ENCODE measurements at regions not wholly inside any gene's neighbourhood (a gene's known extent, or its start where the extent isn't known, plus 50 kb on each side); places are given as distances from the start of the nearest gene placed in this dataset.
"Not testable (repeated sequence)": the region's sequence is repeated elsewhere in the genome, so short reads cannot be mapped to it uniquely, and the experiment has no call there.

DNA sequence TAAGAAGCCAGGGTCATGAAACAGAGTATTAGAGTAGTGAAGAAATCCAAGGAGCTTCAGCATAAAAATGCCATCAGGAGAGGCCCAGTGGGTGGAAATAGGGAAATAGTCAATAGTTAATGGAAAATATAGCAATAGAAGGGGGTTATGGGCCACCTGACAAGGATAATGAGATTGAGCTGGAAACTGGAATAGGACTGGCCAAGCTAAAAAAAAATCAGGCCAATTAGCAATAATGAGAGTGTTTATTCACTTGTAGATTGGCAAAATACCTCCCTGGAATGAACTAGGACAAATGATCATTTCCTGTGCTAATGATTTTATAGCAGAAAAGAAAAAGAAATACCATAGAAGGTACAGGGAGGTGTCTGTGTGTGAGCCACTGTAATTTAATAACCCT is 97.9 kb downstream of the PLCE1 start:
- DNase-seq = no peak

DNA sequence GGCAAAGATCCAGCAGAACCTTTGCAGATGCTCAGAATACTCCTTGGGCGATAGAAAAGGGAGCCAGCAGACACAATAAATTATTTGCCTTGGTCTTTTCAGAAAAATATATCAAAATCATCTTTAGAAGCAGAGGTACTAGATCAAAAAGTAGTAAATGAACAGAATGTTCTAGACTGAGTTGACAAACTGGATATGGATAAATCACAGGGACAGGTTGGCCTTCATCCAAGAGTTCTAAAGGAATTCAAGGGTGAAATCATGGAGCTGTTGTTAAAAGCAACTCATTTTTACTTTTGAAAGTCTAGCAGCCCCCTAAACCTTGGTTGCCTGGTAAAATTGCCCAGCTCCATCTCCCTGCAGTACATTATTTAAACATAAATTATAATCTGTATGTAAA is 99.1 kb downstream of the PLCE1 start:
- DNase-seq = no peak

DNA sequence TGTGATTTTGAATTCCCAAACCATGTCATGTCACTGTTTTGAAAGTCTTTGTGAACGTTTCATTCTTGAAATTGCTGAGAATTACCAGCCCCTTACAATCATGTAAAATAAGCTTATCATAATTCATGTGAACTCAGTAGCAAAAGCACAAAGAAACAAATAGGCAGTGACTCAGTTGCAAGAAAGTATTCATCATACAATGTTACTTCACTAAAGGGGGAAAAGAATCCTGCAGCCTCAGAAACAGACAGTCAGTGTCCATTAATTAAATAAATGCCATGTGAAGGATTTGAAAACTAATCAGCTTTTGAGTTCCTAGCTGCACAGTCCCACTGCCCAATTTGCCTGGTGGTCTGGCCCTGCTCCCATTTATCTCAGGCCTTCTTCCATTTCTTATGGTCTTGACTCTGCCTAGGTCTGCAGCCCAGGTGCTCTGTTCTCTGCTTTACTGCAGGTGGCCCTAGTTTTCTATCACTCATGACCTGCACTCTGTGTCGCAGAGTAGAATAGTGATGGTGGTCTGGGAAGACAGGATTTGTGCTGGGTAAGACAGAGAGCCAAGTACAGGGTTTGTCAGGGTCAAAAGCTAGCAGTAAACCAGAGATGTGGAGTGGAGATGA is 99.7 kb downstream of the PLCE1 start:
- no peak for DNase-seq

DNA sequence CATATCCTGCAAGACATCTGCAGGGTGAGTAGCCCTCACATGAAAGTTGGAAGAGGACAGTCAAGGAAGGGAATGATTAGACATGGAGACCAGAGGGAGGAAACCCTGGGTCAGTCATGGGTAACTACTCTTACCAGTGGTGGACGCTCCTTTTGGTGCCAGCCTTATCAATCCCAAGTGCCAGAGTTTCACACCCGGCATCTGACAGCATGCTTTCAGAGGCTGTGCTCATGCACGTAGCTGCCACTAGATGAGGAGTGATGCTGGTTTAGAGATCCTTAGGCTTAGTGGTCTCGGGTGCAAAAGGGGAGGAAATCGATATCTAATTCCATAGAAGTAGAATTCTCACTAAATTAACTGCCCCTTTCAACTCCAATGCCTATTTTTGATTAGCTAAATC is 100.8 kb downstream of the PLCE1 start:
- no peak for DNase-seq

DNA sequence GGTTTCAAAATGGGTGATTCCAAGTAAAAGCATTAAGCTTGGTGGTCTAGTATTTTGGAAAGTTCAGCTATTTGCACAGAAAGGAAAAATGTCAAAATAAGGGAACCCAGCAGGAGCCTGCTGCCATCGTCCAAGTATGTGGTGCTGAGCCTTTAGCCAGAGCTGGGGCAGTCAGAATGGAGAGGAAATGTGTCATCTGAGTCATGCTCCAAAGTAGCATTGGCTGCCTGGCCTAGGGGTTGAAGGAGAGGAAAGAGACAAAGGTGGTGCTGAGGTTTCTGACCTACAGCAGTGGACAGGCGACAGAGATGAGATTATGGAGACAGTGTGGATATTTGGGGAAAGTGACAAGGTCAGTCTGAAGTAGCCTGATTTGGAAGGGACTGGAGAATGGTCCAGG is 103.9 kb downstream of the PLCE1 start:
- no peak for DNase-seq

DNA sequence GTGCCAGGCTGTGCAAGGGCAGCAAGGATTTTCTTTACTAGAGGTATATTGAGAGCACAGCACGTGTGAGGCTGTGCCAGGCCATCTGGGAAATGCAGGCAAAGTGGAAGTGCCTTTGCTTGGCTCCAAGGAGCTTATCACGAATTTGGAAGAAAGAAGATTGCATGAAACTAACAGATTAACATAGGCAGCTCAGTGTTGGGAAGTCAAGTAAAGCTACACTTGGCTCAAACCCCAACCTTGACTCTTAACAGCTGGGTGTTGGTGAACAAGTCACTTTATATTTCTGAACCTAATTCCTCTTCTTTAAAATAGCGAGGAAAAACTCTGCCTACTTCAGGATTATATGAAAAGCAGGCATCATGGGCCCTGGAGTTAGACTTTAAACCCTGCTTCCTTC is 105.2 kb downstream of the PLCE1 start:
- DNase-seq = no peak

DNA sequence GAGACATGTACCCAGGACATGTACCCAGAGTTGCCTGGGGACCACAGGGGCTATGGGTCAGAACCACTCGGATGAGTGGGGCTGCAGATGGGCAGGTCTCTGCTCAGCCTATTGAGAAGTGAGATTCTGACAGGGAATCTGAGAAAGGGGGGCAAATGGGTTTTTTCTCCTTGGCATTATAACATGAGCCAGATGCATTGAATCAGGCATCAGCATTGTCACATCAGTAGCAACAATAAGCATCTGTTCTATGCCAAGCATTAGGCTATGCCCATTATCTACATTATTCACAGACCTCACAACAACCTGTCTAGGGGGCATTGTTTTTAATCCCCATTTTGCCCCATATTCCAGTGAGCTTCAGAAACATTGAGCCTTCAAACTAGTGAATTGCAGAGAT is 108.2 kb downstream of the PLCE1 start:
- no peak for DNase-seq

DNA sequence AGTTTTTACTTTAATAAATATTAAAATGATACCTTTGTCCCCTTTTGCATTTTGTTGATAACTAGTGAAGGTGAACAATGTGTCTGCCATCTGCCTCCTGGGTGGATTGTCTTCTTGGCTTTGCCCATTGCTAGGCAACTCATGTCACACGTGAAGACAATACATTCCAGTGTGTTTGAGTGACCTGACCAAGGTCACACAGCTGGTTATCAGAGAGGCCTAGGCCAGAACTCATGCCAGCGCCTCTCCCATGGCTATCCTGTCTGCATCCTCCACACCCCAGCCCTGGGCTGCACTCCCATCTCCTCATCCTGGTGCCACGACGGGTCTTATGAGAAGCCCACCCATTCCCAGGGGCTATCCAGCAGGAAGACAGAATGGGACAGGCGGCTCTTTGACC is 108.7 kb downstream of the PLCE1 start:
- DNase-seq = no peak

DNA sequence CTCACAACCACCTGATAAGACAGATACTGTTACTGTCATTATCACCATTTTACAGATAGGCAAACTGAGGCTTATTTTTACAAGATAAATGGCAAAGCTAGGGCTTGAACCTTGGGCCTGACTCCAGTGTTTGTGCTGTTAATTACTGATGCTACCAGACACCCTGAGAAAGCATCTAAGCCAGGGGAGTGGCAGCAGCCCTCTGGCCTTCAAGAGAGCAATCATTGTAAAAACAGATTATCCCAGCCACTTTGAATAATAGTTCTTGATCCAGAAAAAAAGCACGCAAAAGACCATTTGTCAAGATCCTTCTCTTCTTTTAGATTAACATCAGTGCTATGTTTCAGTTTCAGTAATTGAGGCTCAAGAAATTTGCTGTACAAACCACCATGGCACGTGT is 109.5 kb downstream of the PLCE1 start:
- DNase-seq = no peak

DNA sequence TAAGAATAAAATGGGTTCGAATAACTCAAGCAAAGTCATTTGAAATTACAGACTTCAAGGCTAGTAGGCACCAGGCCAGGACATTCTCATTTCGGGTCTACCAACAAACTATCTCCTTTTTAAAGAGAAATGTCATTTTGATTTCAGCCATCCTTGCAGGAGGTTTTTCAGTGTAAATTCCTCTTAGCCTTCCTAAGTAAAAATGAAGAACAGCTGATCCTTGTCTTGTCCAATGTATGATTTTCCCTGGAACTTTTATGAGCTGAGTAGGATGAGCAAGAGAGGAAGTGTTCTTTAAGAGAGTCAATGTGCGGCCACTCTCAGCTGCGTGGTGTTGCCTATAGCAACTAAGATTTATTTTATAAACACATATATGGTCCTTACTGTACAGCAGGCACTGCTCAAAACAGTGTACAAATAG is 110.1 kb downstream of the PLCE1 start:
- DNase-seq = no peak

DNA sequence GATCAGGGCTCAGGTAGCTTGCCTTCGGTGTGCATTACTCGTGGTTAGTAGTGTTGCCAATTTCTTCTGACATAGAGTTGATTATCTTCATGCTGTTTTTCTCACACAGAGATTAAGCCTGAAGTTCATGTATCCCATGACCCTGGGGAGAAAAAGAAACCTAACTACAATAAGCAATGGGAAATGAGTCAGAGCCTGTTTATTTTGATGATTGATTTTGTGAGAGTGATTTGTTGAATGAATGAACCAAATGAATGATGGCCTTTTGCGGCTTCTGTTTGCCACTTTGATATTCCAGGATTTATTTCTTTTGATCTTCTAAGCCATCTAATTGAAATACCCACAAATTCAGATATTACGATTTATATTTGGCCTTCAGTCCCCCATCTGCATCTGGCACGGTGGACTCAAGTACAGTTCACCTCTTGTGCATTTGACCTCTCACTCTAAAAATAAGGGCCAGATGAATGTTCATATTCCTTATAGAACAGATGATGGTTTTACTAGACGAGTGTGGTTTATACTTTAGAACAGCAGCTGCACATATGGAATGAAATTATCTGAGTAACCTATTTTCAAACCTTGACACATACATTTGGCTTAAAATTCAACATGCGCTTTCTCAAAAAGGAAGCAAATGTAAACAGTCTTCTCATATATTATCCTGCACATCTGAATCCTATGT is 110.7 kb downstream of the PLCE1 start:
- DNase-seq = no peak

DNA sequence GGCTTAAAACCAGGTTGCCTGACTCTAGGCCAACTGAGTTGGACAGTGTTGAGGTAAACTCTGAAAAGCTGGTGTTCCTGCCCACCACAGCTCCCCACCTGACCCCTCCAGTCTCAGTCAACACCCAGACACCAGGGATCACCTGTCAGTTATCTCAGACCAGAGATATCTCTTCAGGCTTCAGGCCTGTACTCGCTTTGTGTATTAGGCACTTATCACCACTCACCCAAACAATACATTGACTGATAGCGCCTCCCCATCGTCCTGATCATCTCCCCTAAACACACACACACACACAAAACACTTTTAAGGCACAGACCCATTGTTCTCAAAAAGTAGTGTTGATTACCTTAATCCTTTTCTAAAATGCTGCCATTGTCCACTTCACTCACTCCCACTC is 111.5 kb downstream of the PLCE1 start:
- no peak for DNase-seq

DNA sequence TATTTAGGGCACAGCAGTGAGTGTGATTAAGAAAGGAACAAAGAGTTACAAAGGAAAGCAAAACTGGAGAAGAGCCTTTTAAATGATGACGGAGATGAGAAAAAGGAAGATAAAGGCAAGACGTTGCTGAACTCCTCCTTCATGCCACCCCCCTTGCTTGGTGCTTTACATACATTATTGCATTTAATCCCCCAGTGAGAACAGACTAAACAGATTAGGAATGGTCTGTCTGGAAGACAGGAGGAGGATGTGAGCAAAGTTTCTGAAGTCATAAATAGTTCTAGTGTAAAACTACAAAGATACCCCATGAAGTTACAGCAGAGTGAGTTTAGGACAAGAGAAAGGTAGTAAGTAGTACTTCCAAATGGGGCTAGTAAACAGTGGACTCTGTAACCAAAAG is 113.5 kb downstream of the PLCE1 start:
- DNase-seq = no peak

DNA sequence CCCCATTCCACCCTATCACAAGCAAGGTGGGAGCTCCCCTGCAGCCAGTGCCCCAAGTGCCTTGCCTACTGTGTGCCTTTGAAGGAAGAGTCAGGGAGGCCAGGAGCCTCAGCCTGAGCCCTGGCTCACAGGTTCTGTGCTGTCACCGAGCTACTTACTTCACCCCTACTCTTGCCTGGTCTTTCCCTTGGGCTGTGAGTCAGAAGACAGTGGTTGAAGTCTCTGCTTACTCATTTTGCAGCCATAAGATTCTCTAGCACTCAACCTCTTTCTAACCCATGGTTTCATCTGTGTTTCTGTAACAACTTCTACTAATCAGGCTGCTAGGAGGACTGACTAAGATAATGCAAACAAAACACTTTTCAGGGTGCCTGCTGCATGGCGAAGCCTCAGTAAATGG is 114.5 kb downstream of the PLCE1 start:
- no peak for DNase-seq

DNA sequence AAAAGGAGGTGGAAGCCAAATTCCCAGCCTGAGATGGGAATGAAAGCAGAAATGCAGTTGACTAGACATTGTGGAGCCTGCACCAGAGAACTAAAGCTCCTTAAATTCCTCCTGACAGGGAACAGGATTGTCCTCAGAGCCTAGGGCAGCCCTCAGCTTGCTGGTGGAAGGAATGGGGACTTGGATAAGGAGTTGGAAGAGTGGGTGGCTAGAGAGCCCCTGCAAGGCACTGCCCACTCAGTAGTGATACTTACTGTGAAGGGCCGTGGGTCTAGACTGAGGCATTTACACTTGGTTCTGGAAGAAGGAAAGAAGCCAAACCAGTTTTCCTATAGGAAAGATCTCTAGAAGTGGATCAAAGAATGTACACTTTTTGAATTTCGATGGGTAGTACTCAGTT is 117.6 kb downstream of the PLCE1 start:
- no peak for DNase-seq

DNA sequence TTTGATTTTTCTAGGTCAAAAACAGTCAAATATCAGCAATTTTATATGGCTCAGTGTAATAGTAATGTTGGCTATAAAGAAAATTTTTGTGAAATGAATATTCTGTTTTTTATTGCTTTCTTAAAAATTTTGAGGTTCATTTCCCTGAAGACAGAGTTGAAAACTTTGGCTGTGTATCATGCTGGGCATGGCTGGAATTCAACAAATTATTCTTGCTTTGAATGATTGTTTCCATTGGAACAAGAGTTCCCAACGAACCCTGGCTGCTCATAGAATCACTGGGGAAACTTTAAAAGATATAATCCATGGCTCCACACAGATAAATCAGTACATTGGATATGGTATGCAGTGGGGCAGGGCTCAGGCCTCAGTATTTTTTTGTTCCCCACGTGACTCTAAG is 118.6 kb downstream of the PLCE1 start:
- DNase-seq = no peak

DNA sequence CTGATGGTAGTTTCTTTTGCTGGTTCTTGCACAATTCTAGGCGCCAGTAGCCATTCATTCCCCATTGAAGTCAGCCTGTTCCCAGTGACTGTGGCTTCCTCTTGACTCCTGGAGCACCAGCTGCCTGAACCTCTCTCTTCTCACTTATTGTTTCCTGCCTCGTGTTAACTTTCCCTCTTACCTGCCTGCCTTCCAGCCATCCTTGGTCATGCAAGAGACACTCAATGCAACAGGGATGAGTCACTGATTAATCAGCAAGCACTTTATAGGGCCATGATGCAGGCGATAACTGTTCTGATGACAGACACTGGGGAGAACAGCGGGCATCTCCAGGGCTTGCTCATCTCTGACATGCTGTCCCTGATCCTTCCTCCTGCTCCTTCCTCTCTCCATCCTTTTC is 122.0 kb downstream of the PLCE1 start:
- DNase-seq = no peak

DNA sequence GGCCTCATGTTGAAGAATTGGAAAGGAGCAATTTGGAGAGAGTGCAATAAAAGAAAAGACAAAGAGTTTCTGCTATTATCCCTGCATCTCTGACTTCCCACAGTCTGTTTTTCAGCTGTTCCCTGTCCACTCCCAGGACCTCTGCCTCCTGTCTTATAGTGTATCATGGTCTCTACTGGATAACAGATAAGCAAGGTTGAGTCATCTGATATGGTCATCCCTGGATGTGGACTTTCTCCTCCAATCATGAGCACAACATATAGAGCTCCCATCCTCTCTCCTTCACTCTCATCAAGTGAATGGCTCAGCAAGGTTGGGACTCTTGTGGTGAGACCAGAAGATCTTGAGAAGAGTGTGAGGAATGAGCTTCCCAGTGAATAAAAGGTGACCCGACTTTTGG is 123.1 kb downstream of the PLCE1 start:
- no peak for DNase-seq

DNA sequence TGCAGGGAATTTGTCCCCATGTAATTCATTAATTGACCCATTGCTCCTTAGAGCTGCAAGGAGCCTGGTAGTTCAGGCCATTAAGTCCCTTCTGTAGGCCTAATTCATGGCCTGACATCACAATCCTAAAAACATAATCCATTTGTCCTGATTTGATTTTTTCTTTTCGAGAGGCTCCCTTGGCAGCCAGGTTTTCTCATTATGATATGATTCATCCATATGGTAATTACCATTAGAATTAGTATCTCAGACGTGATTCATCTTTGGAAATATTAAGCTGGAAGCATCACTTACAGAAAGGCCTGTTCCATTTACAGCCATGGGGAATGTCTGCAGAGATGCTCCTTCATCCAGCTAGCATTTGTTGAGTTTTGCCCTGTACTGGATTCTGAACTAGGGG is 128.5 kb downstream of the PLCE1 start:
- no peak for DNase-seq

DNA sequence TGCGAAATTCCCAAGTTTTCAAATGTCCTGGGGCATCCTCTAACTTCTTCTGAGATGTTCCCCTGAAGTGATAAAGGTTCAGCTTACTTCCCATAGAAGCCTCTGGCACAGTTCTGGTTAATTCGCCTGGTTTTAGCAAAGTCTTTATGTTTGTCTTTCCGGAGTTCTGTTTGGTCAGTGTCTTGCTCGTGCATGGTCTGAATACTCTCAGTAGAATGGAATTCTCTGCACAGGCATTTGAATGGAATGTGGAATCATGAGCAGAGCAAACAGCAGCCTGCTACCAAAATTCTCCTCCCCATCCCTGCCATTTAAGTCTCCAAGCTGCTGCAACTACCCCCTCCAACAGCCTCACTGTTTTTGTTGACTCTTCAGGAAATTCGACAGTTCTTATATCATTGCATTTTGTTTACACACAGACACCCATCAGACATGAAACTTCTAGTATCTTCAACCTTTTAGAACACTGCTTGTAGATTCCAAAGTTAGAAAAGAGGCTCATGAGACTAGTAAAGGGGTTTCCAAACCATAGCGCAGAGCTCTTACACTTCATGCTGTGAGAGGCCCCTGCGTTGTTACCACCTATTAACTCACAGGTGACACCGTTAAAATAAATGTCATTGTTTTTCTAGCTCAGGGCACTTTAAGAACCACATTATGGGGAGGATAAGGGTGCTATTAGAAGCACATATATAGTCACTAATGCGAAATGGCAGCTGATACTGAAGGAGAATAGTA is 129.7 kb downstream of the PLCE1 start:
- no peak for DNase-seq

DNA sequence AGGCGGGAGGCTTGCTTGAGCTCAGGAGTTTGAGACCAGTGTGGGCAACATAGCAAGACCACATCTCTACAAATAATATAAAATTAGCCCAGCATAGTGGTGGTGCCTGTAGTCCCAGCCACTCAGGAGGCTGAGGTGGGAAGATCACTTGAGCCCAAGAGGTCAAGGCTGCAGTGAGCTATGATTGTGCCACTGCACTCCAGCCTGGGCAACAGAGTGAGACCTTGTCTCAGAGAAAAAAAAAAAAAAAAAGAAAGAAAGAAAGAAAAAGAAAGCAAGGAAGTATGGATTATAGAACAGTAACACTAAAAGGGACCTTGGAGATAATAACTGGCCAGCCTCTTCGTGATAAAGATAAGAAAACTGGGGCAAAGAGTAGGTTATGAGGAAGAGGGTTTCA is 130.4 kb downstream of the PLCE1 start:
- not testable (repeated sequence) for DNase-seq

DNA sequence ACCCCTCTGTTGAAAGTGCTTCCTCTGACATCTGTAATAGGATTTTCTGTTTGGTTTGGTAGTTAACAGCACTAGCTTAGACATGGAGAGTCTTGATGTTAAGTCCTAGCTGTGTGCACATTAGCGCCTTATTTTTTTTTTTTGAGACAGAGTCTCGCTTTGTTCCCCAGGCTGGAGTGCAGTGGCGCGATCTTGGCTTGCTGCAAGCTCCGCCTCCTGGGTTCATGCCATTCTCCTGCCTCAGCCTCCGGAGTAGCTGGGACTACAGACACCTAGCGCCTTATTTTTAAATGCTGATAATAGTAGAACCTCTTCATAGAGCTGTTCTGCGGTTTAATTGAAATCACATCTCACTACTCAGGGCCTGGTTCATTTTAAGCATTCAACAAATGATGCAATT is 131.5 kb downstream of the PLCE1 start:
- DNase-seq = not testable (repeated sequence)

DNA sequence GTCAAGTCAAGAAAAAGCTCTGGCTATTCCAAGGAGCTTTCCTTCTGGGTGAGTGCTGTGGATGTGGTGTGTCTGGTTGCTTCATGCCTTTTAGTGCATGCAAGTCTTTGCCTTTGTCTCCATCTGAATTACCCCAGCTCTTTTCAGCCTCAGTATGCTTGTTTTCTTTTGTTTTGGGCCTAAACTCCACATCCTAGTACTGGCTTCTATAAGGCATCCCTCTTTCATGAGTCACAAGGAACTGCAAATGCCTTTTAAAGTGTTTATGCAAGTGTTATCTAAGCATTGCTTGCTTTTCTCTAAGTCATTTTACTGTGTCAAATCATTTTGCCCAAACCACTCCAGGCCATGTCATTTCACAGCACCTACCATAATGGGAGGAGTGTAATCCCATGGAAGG is 132.1 kb downstream of the PLCE1 start:
- DNase-seq = no peak

DNA sequence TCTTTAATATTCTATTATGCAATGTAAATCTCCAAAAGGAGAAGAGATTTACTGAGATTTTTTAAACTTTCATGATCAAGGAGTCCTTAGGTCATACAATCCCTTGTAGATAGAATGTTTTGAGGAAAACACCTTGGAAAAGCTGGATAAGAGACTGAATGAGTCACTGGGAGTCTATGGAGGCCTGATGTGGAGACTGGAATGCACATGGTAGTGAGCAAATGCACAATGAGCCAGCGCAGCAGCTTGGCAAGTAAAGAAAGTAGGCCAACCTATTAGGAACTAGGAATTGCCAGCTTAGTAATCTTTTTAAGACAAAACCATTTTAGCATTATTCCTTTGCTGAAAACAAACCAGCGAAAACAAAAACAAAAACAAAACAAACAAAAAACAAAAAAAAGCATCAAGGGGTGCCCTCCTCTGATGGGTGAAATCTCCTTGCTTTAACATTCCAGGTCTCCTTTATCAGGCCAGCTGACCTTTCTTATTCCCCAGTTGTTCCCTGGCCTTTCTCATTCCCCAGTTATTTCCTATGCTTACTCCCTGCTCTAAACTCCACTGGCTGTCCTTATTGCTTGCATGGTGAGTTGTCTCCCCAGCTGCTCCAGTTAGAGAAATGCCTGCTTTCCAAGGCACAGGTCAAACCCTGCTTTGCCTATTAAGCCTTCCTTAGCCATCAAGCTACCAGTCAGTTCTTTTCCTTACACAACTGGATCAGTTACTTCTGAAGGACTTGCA is 135.8 kb downstream of the PLCE1 start:
- DNase-seq = no peak
